OCI-LY1 (cell line): ENCODE measurements at regions not wholly inside any gene's neighbourhood (a gene's known extent, or its start where the extent isn't known, plus 50 kb on each side); places are given as distances from the start of the nearest gene placed in this dataset.

Experiments used
- CTCF ChIP-seq: fragments of 200-600 bp; sonication (generic), shearing (Covaris generic); IDR thresholded peaks from 2 replicates; pipeline ENCODE4 v1.5.1; 2017; ENCODE audit warnings: mild to moderate bottlenecking, antibody characterized with exemption, low read length, moderate library complexity, mixed read lengths
- EZH2 ChIP-seq: fragments of 200-600 bp; sonication (generic), shearing (Covaris generic); IDR thresholded peaks from 2 replicates; pipeline ENCODE4 v1.8.0; 2017; ENCODE audit warnings: borderline replicate concordance, mixed run types, mild to moderate bottlenecking, antibody characterized with exemption, low read length, moderate library complexity, mixed read lengths

DNA sequence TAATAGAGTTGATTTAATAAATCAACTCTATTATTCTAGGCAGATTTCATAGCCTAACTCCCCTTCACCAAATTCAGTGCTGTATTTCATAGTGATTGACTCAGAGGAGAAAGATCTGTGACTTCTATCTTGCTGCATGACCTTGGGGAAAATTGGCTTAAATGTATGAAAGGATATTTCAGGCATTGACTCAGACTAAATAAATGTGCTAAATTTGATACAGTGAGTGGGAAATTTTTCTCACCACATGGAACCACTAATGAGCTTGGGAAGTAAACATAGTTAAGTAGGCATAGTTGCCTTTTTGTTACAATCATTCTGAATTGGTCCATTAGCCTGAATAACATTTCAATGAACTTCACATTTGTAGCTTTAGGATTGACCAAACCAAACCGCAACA lies 89.0 kb upstream of the PRPS1L1 start:
- TF ChIP-seq EZH2, result no peak
- no peak for TF ChIP-seq CTCF
